MM.1S (cell line): ENCODE measurements at regions not wholly inside any gene's neighbourhood (a gene's known extent, or its start where the extent isn't known, plus 50 kb on each side); places are given as distances from the start of the nearest gene placed in this dataset.

Source experiments
- EZH2 ChIP-seq: fragments of 300-600 bp; sonication (generic); optimal IDR thresholded peaks from 2 replicates; pipeline ENCODE3; 2017; ENCODE audit warnings: low read depth, mild to moderate bottlenecking, antibody characterized with exemption, low read length, mixed read lengths
- TF ChIP-seq, protein P1 (sequence below): fragments of 300-600 bp; sonication (generic); IDR thresholded peaks from 2 replicates; pipeline ENCODE4 v1.5.1; 2016; ENCODE audit warnings: antibody characterized with exemption, low read length, mixed read lengths

DNA sequence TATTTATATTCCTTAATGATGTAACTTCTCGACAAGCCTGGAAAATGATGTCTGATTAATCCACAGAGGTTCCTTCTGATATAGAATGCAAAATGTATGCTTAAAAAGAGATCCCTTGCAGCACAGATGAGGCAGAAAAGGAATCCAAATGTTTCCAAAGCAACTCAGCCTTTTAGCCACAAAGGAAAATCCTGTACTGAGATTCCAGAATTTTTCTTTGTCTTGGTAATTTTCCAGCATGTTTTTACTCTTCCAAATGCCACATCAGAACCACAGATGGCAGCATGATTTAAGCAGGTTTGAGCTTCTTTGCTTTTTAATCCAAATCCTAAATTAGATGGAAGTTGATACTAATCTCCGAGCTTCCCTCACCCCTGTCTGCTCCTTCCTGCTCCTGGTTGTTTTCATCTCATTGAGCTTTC is 176.4 kb upstream of the PALMD start:
- TF ChIP-seq, protein P1, sequence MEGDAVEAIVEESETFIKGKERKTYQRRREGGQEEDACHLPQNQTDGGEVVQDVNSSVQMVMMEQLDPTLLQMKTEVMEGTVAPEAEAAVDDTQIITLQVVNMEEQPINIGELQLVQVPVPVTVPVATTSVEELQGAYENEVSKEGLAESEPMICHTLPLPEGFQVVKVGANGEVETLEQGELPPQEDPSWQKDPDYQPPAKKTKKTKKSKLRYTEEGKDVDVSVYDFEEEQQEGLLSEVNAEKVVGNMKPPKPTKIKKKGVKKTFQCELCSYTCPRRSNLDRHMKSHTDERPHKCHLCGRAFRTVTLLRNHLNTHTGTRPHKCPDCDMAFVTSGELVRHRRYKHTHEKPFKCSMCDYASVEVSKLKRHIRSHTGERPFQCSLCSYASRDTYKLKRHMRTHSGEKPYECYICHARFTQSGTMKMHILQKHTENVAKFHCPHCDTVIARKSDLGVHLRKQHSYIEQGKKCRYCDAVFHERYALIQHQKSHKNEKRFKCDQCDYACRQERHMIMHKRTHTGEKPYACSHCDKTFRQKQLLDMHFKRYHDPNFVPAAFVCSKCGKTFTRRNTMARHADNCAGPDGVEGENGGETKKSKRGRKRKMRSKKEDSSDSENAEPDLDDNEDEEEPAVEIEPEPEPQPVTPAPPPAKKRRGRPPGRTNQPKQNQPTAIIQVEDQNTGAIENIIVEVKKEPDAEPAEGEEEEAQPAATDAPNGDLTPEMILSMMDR: no peak
- TF ChIP-seq EZH2: no peak
